ENCODE measurements at regions not wholly inside any gene's neighbourhood (a gene's known extent, or its start where the extent isn't known, plus 50 kb on each side); places are given as distances from the start of the nearest gene placed in this dataset.

DNA sequence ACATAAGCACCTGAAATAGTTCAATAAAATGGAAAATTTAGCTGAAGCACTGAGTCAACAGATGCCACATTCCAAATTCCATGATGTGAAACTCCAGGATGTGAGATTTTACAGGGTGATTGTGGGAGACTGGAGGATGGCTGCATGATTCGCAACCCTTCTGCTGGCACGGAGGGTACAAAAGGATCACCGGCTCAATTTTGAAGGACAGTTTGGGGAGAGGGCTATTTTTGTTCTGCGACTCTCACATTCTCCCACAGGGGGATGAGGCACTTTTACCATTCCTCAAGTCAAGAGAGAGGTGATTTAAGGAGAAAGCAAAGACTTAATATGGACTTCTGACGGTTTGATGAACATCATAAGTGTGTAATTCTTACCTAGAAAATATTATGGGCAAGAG is 138.1 kb upstream of the CWC22 start:
- TF ChIP-seq, protein P1, sequence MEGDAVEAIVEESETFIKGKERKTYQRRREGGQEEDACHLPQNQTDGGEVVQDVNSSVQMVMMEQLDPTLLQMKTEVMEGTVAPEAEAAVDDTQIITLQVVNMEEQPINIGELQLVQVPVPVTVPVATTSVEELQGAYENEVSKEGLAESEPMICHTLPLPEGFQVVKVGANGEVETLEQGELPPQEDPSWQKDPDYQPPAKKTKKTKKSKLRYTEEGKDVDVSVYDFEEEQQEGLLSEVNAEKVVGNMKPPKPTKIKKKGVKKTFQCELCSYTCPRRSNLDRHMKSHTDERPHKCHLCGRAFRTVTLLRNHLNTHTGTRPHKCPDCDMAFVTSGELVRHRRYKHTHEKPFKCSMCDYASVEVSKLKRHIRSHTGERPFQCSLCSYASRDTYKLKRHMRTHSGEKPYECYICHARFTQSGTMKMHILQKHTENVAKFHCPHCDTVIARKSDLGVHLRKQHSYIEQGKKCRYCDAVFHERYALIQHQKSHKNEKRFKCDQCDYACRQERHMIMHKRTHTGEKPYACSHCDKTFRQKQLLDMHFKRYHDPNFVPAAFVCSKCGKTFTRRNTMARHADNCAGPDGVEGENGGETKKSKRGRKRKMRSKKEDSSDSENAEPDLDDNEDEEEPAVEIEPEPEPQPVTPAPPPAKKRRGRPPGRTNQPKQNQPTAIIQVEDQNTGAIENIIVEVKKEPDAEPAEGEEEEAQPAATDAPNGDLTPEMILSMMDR (IDR thresholded peaks at IDR 0.05) = no peak
- TF ChIP-seq POLR2A (IDR thresholded peaks at IDR 0.05) = no peak
